ENCODE measurements at regions not wholly inside any gene's neighbourhood (a gene's known extent, or its start where the extent isn't known, plus 50 kb on each side); places are given as distances from the start of the nearest gene placed in this dataset.

DNA sequence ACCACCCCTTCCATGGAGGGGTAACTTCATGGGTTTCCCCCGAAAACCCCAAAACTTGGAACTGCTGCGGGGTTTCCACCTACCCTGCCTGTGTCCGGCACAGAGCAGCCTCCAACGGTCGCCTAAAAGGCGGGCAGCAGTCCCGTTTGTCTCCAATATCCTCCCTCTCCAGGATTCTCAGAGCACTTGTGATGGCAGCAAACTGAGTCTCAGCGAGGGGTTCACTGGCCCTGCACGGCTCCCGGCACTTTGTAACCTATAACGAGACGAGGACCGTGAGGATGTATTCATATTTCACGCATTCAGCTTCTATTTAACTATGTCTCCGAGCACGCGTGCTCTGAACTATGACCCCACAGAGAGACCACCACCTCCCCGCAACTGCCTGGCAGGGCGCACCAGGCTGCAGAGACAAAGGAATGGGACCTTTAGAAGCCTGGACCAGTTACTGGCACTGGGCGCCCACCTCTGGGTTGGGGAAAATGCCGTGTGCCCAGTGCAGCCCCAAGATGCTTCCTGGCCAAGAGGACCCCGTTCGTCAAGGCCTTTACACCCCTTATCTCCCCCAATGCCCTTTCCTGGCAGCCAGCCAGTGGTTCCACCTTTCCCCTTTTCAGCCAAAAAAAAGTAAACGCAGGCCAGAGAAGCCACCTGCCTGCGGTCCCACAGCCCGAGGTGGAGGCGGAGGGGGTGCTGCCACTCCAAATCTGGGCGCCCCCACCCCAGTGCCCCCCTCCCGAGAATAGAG, 173.1 kb upstream of the RTL1 start:
- TF ChIP-seq EZH2 (IDR thresholded peaks at IDR 0.05; ENCODE audit: borderline replicate concordance, insufficient read depth, low read length, poor library complexity, severe bottlenecking) (no peak), EP300 (conservative IDR thresholded peaks at IDR 0.05; ENCODE audit: poor library complexity, severe bottlenecking) (no peak), SMC3 (conservative IDR thresholded peaks at IDR 0.05; ENCODE audit: poor library complexity) (no peak), MXI1 (conservative IDR thresholded peaks at IDR 0.05; ENCODE audit: poor library complexity, severe bottlenecking) (no peak), RAD21 (conservative IDR thresholded peaks at IDR 0.05) (no peak), POLR2AphosphoS5 (IDR thresholded peaks at IDR 0.05) (no peak), TAF1 (IDR thresholded peaks at IDR 0.05; ENCODE audit: low read depth) (no peak)
- TF ChIP-seq, protein P1, sequence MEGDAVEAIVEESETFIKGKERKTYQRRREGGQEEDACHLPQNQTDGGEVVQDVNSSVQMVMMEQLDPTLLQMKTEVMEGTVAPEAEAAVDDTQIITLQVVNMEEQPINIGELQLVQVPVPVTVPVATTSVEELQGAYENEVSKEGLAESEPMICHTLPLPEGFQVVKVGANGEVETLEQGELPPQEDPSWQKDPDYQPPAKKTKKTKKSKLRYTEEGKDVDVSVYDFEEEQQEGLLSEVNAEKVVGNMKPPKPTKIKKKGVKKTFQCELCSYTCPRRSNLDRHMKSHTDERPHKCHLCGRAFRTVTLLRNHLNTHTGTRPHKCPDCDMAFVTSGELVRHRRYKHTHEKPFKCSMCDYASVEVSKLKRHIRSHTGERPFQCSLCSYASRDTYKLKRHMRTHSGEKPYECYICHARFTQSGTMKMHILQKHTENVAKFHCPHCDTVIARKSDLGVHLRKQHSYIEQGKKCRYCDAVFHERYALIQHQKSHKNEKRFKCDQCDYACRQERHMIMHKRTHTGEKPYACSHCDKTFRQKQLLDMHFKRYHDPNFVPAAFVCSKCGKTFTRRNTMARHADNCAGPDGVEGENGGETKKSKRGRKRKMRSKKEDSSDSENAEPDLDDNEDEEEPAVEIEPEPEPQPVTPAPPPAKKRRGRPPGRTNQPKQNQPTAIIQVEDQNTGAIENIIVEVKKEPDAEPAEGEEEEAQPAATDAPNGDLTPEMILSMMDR (IDR thresholded peaks at IDR 0.05; ENCODE audit: poor library complexity, severe bottlenecking): no peak
- TF ChIP-seq, protein P2, sequence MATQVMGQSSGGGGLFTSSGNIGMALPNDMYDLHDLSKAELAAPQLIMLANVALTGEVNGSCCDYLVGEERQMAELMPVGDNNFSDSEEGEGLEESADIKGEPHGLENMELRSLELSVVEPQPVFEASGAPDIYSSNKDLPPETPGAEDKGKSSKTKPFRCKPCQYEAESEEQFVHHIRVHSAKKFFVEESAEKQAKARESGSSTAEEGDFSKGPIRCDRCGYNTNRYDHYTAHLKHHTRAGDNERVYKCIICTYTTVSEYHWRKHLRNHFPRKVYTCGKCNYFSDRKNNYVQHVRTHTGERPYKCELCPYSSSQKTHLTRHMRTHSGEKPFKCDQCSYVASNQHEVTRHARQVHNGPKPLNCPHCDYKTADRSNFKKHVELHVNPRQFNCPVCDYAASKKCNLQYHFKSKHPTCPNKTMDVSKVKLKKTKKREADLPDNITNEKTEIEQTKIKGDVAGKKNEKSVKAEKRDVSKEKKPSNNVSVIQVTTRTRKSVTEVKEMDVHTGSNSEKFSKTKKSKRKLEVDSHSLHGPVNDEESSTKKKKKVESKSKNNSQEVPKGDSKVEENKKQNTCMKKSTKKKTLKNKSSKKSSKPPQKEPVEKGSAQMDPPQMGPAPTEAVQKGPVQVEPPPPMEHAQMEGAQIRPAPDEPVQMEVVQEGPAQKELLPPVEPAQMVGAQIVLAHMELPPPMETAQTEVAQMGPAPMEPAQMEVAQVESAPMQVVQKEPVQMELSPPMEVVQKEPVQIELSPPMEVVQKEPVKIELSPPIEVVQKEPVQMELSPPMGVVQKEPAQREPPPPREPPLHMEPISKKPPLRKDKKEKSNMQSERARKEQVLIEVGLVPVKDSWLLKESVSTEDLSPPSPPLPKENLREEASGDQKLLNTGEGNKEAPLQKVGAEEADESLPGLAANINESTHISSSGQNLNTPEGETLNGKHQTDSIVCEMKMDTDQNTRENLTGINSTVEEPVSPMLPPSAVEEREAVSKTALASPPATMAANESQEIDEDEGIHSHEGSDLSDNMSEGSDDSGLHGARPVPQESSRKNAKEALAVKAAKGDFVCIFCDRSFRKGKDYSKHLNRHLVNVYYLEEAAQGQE (IDR thresholded peaks at IDR 0.05; ENCODE audit: borderline replicate concordance): no peak
- H2AFZ ChIP-seq (ENCODE audit: low read depth, low read length): no peak overlapping the region
- no peaks in the 10 kb centered on the region for H4K20me1 ChIP-seq (ENCODE audit: insufficient read depth)
- no peak overlapping the region for H3K4me2 ChIP-seq (ENCODE audit: low read length)
- no peaks in the 10 kb centered on the region for H3K36me3 ChIP-seq (ENCODE audit: insufficient read depth, low read length)
- H3K4me3 ChIP-seq (ENCODE audit: low read length): peak overlapping the region; percentile 52
- no peaks in the 10 kb centered on the region for H3K79me2 ChIP-seq (replicated peaks; ENCODE audit: insufficient read depth, low read length)
- no peaks in the 10 kb centered on the region for H3F3A ChIP-seq (ENCODE audit: insufficient read depth, low read length, poor library complexity, severe bottlenecking)
- no peaks in the 10 kb centered on the region for H3K9me2 ChIP-seq (ENCODE audit: insufficient read depth, low read length)
- no peaks in the 10 kb centered on the region for H3K27me3 ChIP-seq (ENCODE audit: insufficient read depth, low read depth, low read length)
- peak overlapping the region; percentile 53 for H3K27ac ChIP-seq (ENCODE audit: low read length)
- peak overlapping the region; percentile 57 for H3K9ac ChIP-seq (ENCODE audit: low read length)
- no peaks in the 10 kb centered on the region for H3K9me3 ChIP-seq (ENCODE audit: low read length)

DNA sequence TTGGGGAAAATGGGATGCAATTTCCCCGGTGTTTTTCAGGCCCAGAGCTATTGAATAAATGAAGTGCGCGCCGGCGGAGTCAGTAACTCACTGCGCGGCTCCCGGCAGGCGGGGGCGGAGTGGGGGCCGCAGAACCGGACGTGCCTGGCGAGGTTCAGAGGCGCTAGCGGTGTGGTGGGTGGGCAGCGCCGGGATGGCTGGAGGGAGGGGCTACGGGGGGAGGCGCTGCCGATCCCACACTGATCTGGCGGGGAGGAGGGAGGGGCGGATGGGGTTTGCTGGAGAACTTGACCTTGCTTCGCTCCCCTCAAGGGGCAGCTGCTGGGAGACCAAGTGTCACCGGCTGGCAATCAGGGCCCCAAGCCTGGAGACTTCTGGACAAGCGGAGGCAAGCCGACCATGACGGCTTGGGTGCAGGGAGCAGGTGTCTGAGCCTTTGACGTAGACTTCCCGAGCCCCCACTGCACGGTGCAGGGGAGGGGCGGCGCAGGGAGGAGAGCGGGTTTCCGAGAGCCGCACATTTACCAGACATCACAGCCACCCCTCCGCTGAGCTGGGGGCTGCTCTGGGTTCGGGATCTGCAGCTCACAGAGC, 174.1 kb upstream of the RTL1 start:
- Histone ChIP-seq H3K27me3 (ENCODE audit: insufficient read depth, low read depth, low read length) (no peaks in the 10 kb centered on the region), H3K79me2 (replicated peaks; ENCODE audit: insufficient read depth, low read length) (no peaks in the 10 kb centered on the region), H3K27ac (ENCODE audit: low read length) (peak overlapping the region; percentile 53), H3F3A (ENCODE audit: insufficient read depth, low read length, poor library complexity, severe bottlenecking) (no peaks in the 10 kb centered on the region), H3K36me3 (ENCODE audit: insufficient read depth, low read length) (no peaks in the 10 kb centered on the region), H3K9me2 (ENCODE audit: insufficient read depth, low read length) (no peaks in the 10 kb centered on the region), H3K4me2 (ENCODE audit: low read length) (no peak overlapping the region), H3K9me3 (ENCODE audit: low read length) (no peaks in the 10 kb centered on the region), H3K4me3 (ENCODE audit: low read length) (peak overlapping the region; percentile 52), H4K20me1 (ENCODE audit: insufficient read depth) (no peaks in the 10 kb centered on the region), H2AFZ (ENCODE audit: low read depth, low read length) (peak overlapping the region; percentile 4), H3K9ac (ENCODE audit: low read length) (peak overlapping the region; percentile 57)
- TF ChIP-seq TAF1 (IDR thresholded peaks at IDR 0.05; ENCODE audit: low read depth) (no peak), SMC3 (conservative IDR thresholded peaks at IDR 0.05; ENCODE audit: poor library complexity) (no peak), POLR2AphosphoS5 (IDR thresholded peaks at IDR 0.05) (peak; percentile 7), EZH2 (IDR thresholded peaks at IDR 0.05; ENCODE audit: borderline replicate concordance, insufficient read depth, low read length, poor library complexity, severe bottlenecking) (no peak), RAD21 (conservative IDR thresholded peaks at IDR 0.05) (no peak), MXI1 (conservative IDR thresholded peaks at IDR 0.05; ENCODE audit: poor library complexity, severe bottlenecking) (no peak)
- TF ChIP-seq, protein P2 (IDR thresholded peaks at IDR 0.05; ENCODE audit: borderline replicate concordance): no peak
- TF ChIP-seq, protein P1 (IDR thresholded peaks at IDR 0.05; ENCODE audit: poor library complexity, severe bottlenecking): no peak

Measured in neural cell (in vitro differentiated cells).